ENCODE measurements at regions not wholly inside any gene's neighbourhood (a gene's known extent, or its start where the extent isn't known, plus 50 kb on each side); places are given as distances from the start of the nearest gene placed in this dataset.
"Not testable (repeated sequence)": the region's sequence is repeated elsewhere in the genome, so short reads cannot be mapped to it uniquely, and the experiment has no call there.

DNA sequence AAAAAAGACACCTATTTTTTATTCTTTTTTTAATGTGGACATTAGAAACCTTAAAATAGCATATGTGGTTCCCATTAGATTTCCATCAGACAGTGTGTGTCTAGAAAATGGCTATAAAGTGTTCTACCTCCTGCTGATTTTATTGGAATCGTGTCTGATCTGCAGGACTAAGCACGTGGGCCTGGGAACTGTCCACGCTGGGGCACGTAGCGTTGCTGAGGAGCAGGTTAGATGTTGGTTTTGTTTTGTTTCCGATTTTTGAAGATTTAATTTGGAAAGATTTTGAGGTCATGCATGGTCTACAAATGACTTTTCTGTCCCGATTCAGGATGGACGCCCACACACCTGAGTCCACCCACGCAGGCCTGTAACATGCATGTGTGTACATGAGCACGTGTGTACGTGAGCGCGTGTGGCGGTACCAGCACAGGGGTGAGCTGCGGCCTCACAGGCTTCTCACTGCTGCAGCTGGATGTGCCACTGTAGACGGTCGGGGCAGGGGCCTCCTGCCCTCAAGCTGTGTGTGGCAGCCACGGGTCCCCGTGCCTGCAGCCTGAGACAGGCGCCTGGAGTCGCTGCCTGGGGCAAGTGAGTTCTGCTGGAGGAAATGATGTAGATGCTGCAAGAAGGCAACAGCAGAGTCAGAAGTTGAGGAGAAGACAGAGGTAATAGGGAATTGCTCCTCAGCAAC is 99.7 kb upstream of the CTDP1 start:
- DNase-seq = no peak

DNA sequence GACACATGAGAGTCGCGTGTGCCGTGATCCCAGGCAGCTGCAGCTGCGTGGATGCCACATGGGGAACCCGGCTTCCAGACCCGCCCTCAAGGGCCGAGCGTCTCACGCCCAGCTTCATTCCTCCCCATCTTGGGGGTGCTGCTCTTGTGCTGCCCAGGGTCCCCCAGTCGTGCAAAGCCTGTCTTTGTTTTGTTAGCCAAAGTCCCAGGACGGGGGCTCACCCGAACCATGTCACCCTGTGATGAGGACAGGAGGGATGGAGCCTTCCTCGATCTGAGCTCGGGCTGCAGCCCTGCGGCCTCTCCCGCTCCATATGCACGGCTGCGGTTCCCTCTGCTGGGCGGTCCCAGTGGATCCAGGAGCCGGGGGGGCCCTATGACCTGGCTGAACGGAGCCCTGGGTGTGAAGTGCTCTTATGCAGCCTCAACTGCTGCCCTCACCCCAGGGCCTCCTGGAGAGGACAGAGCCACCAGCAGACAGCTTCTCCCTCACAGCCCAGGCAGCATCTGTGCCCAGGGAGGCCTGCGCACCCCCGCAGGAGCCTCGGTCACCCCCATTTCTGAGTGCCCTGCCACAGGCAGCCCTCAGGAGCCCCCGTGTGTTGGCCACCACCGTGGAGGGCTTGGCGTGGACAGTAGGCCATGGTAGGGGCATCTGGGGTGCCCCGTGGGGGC is 99.0 kb upstream of the CTDP1 start:
- no peak for DNase-seq

DNA sequence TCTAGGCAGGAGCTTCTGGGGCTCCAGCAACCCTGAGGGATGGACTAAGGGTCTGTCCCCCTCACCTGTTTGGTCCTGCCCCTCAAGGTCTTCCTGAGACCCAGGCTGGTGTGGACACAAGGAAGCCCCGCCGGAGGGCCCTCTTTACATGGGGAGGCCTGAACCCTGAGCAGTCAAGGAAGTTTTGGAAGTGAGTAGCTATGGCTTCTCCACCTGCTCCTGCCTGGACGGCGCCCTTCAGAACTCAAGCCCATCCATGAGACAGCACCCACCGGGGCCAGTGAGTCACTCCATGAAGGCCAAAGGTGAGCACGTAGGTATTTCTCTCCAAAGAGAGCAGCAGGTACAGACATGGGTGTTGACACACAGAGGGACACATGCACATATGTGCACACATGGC is 98.2 kb upstream of the CTDP1 start:
- DNase-seq = no peak

DNA sequence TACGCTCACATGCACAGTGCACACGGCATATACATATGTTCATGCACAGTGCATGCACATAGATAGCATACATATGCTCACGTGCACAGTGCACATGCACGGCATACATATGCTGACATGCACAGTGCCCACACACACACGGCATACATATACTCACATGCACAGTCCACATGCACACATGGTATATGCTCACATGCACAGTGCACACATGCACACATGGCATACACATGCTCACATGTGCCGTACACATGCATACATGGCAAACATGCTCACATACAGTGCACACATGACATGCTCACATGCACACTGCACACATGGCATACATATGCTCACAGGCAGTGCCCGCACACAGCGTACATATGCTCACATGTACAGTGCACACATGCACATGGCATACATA is 97.7 kb upstream of the CTDP1 start:
- DNase-seq = no peak

DNA sequence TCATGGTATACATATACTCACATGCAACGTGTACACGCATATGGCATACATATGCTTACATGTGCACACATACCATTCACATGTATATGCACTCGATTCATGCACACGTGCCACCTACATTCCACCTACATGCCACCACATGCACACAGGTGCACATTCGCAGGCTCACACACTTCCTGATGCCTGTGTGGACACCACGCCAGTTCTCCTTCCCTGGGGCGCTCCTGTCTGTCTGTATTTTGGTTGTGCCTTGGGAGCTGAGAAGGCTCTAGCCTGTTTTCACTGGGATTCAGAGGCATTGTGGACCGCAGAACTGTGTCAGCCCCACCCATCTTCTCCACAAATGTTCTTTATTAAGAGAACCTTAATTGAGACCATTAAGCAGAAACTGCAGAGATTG is 96.6 kb upstream of the CTDP1 start:
- DNase-seq = no peak

DNA sequence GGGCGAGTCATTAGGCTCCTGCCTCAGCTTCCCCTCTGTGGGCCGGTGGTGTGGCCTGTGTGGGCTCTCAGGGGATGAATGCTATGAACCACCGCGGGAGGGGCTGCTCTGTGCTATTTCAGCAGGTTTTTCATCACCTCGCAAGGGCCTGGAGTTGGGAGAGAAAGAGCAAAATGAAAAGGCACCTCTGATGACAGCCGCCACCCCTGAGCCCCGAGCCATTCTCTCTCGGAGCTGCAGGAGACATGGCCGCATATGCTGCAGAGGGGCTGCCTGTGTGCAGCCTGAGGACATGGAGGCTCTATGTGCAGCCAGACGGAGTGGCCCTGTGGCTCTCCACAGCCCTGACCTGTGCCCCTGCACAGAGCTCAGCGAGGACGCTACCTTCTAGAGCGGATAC is 96.2 kb upstream of the CTDP1 start:
- no peak for DNase-seq

DNA sequence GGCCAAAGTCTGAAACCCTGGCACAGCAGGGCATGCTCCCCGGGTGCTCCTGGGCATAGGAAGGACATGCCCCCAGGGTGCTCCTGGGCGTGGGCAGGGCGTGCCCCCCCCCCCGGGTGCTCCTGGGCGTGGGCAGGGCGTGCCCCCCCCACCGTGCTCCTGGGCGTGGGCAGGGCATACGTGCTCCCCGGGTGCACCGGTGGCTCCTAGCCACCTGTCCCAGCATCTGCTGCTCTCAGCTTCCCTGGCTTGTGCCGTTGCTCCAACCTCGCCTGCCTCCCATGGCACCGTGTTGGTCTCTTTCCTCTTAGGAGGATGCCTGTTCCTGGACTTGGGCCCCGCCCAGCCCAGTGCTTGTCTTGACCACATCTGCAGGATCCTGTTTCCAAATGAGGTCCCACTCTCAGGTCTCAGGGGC is 95.6 kb upstream of the CTDP1 start:
- DNase-seq = peak; percentile 30

DNA sequence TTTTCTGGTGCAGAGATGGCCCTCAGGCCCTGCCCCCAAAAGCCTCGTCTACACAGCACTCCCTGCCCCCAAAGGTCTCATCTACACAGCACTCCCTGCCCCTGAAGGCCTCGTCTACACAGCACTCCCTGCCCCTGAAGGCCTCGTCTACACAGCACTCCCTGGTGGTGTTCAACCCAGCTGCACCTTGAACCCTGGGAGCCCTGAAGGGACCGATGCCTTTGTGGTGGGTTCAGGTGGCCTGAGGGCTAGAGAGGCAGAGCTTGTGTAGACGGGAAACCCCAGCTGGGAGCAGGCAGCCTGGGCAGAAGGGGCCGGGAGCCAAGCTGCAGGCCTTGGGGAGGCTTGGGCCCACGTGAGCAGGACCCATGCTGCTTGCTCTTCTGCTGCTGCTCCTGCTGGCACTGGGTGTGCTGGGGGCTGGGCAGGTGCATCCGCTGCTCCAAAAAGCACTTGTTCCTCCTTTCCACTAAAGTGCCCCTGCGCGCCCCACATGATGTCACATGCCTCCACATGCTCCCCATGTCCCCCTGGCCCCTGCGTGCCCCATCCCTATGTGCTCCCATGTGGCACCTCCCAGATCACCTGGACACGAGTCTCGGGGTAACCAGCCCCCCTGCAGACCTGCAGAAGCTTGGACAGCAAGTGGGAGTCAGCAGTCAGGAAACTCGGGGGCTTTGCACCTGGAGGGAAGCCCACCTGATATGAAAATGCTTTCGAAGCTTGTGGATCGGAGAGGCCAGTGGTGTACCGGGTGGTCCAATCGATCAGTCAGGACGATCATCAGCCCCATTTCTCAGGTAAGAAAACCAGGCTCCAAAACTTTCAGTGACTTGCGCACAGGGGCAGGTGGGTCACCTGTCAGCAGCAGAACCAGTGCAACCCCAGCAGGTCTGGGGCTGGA is 94.9 kb upstream of the CTDP1 start:
- DNase-seq = peak; percentile 26

DNA sequence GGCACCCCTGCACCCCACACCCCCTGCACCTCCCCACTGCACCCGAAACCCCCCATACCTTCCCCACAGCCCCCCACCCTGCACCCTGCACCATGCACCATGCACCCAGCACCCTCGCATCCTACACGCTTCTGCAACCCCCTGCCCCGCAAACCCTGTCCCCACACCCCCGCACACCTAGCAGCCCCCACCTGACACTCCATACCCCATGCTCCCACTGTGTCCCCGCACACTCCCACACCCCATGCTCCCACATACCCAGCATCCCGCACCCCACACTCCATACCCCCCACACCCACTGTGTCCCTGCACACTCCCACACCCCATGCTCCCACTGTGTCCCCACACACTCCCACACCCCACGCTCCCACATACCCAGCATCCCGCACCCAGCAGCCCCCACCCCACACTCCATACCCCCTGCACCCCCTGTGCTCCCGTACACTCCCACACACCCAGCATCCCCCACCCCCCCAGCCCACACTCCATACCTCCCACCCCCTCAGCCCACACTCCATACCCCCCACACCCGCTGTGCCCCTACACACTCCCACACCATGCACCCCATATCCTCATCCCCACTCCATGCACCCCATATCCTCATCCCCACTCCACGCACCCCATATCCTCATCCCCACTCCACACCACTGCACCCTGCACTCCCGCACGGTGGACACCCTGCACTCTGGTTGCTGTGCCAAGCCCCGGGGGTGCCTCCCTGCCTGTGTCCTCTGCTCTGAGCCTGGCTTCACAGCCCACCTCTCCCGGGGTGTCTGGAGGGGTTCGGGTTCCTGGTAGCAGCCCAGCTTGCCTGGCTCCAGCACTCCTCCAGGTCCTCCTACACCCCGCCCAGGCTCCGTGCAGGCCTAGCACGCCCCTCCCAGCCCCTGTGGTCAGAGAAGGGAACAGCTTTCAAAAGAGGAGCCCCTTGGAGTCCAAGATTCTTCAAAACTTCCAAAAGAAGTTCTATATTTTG is 93.9 kb upstream of the CTDP1 start:
- DNase-seq = no peak

DNA sequence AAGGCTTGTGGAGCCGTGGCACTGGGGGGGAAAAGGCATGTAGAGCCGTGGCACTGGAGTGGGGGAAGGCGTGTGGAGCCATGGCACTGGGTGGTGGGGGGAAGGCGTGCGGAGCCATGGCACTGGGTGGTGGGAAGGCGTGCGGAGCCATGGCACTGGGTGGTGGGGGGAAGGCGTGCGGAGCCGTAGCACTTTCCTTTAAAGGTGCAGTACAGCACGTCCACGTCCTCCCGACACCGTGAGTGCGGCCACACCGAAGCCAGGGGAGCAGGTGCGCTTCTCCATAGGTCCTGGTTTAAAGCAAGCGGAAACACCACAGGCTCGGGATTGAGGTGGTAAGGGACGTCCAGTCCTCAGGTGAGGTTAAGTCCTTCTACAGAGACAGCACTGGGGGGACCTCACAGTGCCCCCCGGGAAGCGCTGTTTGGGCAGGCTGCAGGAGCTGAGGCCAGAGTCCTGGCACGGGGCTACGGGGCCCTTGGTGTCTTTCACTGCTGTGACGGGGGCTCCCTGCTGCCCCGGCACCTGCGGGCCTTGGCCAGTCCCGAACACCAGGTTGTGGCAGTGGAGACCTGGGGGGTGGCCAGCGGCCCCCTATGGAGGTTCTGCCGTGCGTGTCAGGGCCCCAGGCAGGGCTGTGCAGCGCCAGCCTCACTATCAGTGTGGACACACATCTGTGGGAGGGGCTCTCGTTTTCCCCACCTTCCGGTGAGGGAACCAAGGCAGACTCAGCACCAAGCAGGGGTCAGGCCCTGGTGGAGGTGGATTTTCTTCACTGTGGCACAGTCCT is 93.0 kb upstream of the CTDP1 start:
- DNase-seq = no peak

DNA sequence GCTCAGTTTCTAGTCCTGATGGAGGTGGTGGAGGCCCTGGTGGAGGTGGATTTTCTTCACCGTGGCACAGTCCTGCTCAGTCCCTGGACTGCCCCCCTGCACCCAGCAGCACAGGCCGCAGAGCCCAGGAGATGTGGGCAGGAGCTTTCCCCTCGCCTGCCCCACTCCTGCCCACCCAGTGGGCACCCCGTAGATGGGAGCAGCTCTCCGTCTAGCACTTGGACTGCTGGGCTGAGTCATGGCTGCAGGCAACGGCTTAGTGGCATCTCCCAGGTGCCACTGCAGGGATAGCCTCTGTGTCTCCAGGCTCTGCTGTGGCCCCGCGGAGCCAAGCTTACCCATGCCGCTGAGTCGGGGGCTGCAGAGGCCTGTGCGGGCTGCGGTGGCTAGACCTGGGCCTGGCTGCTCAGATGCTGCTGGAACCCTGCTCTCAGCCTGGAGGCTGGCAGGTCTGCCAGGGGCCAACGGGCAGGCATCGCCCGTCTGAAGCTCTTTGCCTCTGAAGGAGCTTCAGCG is 92.3 kb upstream of the CTDP1 start:
- no peak for DNase-seq

DNA sequence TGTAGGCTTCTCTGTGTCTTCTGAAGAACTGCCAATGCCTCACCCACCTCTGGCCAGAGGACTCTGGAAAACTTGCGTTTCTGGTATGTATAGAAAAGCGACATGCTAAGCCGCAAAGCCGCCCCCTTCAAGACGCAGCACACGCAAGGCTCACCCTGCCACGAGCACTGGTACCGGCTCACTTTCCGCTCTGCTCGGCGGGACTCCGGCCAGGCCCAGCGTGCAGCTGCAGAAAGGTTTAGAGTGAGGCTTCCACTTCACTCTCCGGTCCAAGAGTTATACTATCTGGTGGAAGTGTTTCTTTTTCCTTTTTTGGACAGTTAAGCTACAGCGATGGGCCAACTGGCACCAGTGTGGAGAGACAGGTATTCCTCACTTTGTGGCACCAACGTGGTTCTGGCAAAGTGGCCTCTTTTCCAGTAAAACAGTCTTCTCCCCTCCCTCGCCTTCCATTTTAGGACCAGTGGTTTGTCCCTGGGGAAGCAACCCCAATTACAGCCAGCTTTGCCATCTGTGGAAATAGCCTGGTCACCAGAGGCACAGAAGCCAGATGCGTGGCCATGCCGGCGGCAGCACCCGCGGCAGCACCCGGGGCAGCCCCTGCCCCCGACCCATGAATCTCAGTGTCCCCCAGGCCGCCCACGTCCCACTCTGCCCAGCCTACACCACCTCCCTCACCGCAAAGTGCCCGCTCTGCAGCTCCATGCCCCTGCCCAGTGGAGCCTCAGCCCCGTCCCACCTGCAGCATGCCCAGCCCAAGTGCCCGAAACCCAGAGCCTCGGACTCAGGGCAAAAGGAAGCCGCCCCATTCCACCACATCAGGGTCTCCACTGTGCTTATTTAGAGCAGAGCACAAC is 91.6 kb upstream of the CTDP1 start:
- no peak for DNase-seq

DNA sequence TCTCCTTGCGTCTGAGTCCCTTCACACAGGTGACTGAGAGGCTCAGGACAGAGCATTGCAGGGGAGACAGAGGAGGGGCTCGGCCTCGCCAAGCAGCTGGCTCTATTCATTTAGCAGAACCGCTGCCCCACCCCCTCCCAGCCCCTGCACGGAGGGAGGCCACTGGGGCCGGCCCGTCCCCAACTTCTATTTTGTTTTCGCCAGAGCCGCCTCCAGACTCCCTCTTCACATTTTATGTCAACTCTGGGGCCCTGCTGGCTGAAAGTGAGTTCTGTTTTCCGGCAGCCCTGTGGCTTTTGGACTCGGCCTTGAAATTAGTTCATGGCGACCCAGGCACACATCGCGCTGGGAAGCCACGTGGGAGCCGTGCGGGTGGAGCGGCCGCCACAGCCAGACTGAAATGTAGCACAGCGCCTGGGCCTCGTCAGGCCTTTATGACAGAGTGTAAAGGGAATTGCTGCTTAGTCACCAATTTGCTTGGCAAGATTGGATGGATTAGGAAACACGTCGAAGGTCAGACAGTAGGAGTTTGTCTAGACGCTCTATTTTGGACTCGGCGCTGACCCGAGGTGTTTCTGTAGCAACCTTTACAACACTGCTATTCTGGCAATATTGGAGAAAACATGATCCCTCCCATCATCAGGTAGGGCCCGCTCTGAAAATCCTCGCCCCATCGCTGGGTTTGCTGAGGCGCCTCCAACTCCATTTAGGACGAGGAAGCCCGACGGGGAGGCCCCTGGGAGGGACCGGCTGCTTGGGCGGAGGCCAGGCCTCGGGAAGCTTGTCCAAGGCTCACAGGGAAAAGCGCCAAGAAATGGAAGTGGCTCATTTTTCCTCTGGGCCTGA is 90.7 kb upstream of the CTDP1 start:
- DNase-seq = no peak

DNA sequence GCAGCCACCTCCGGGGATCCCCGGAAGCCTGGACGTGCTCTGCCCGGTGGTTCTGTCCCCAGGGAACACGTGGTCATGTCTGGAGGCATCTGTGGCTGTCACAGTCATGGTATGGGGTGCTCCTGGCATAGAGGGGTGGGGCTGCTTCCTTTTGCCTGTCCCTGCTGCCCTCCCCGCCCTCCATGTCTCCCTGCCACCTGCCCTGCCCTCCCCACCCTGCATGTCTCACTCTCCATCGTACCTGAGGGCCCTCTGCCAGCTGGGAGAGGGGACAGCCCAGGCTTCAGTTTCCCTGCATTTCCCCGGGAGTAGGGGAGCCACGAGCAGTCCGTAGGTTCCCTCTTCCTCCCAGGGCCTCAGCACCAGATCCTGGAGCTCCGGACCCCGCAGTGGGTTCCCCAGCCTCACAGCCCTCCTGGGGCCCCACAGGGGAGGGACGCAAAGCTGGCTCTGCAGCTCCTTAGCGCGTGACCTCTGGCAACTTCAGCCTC is 90.0 kb upstream of the CTDP1 start:
- DNase-seq = no peak

DNA sequence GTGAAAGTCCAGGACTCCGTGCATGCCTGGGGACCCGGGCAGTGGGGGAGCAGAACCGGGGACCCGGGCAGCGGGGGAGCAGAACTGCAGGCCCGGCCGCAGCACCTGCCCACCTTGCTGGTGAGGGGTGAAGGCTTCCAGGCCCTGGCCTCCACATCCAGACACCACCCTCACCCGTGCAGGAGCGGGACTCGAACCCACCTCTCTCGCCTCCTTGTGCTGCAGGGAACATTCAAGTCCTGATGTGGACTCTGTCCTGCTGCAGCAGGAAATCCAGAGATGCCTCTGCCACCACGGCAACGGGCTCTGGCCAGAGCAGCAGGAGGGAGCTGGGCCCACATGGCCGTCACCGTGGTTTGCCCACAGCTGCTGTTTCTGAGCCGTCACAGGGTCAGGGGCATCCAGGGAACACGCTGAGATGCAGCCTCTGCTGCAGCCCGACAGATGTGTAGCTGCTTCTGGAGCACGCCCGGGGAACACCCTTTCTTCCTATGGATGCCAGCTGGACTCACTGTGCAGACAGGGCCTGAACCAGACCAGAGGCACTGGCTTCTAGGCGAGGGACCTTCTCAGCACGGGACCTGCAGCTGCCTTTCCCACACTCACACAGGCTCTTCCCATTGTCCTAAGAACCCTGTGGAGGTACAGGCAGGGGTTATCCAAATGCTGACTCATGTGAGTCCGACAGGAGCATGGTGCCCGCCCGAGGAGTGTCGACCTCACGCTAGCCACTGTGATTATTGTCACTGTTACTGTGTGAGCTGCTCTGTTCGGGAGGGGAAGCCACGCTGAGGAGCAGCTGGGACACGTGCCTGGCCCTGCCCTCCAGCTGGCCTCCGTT is 89.2 kb upstream of the CTDP1 start:
- DNase-seq = no peak

DNA sequence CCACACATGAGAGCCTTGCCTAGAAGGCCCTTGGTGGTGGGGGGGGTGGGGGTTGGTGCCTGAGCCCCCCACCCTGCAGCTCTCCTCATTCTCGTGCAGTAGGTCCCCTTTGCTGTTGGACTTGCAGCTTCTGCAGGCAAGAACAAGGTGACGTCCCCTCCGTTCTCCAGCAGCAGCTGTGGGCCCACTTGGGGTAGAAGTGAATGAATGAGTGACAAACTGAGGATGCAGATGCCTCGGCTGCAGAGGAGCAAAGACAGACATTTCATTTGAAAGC is 88.6 kb upstream of the CTDP1 start:
- DNase-seq = no peak

DNA sequence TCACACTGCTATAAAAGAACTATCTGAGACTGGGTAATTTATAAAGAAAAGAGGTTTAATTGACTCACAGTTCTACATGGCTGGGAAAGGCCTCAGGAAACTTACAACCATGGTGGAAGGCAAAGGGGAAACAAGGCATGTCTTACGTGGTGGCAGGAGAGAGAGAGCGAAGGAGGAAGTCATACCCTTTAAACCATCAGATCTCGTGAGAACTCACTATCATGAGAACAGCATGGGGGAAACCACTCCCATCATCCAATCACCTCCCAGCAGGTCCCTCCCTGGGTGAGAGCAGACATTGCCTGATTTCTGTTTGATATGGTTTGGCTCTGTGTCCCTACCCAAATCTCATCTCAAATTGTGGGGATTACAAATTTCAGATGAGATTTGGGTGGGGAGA is 86.9 kb upstream of the CTDP1 start:
- not testable (repeated sequence) for DNase-seq

DNA sequence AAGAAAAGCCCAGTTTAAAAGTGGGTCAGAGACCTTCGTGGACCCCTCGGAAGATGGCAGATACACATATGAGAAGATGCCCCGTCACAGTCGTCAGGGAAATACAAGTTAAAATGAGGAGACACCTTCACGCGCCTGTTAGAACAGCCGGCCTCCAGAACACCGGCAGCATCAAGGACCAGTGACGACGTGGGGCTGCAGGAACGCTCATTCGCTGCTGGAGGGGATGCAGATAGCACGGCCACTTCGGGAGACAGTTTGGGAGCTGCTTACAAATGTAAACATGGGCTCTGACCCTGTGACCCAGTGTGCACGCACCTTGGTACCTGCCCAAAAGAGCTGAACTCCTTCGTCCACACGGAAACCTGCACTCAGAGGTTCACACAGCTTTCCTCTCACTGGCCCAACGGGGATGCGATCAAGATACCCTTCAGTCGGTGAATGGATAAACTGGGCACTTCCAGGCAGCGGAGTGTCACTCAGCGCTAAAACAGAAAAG is 83.7 kb upstream of the CTDP1 start:
- no peak for DNase-seq
